ENCODE measurements at regions not wholly inside any gene's neighbourhood (a gene's known extent, or its start where the extent isn't known, plus 50 kb on each side); places are given as distances from the start of the nearest gene placed in this dataset.

DNA sequence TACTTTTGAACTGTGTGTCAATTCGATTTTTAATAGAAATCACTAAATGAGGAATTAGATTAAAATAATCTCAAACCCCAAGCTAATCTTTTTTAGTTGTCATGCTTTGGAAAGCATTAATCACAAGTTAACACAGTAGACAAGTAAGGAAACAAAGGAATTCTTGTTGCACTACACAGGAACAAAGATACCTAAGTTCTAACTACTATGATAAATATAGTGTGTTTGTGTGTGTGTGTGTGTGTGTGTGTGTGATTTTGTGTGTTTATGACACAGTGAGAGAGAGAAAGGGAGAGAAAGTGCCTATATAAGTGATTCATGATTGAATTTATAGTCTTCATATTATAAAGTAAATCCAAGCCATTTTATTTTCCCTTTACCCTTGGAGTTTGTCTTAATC is 931.4 kb downstream of the PCDH7 start:
- peaks cover 0 to 9% (median 0%) of the 10 kb centered on the region in 11 donors for H3K9me3 ChIP-seq
- no peaks in the 10 kb centered on the region for H3K4me1 ChIP-seq
- no peak overlapping the region for H3K4me3 ChIP-seq
- ATAC-seq (no peak), DNase-seq (no peak)
- H3K36me3 ChIP-seq = no peaks in the 10 kb centered on the region
- TF ChIP-seq, protein P1, sequence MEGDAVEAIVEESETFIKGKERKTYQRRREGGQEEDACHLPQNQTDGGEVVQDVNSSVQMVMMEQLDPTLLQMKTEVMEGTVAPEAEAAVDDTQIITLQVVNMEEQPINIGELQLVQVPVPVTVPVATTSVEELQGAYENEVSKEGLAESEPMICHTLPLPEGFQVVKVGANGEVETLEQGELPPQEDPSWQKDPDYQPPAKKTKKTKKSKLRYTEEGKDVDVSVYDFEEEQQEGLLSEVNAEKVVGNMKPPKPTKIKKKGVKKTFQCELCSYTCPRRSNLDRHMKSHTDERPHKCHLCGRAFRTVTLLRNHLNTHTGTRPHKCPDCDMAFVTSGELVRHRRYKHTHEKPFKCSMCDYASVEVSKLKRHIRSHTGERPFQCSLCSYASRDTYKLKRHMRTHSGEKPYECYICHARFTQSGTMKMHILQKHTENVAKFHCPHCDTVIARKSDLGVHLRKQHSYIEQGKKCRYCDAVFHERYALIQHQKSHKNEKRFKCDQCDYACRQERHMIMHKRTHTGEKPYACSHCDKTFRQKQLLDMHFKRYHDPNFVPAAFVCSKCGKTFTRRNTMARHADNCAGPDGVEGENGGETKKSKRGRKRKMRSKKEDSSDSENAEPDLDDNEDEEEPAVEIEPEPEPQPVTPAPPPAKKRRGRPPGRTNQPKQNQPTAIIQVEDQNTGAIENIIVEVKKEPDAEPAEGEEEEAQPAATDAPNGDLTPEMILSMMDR (IDR thresholded peaks at IDR 0.05) = no peak
- no peak overlapping the region for H3K27ac ChIP-seq
- WGBS, 2 donors = 51 to 57% methylated on average over 1 of the region's 1 CpG
- H3K27me3 ChIP-seq = no peaks in the 10 kb centered on the region
- intact Hi-C loops (cut with DNase I) = no loop called here

DNA sequence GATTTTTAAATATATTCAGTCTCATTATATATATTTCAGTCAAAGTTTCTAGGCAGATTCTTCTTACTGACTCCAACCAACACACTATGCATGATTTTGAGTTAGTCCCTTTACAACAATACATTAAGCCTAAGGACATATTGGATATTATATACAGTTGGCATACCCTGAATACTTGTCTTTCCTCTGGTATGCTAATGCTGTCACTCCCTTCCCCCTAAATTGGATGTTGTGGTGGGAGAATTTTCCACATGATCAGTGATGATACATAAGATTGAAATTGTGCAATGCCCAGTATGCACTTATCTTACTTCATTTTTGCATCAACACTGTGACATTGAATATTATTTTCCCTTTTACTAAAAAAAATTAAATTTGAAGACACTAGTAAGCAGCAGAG is 935.2 kb downstream of the PCDH7 start:
- ATAC-seq (no peak), DNase-seq (no peak)
- no peaks in the 10 kb centered on the region for H3K27me3 ChIP-seq
- H3K4me3 ChIP-seq = no peak overlapping the region
- no peaks in the 10 kb centered on the region for H3K4me1 ChIP-seq
- TF ChIP-seq, protein P1 (IDR thresholded peaks at IDR 0.05) = no peak
- H3K27ac ChIP-seq = no peak overlapping the region
- intact Hi-C loops (cut with DNase I) = no loop called here
- H3K36me3 ChIP-seq = no peaks in the 10 kb centered on the region
- H3K9me3 ChIP-seq = peaks cover 0 to 9% (median 0%) of the 10 kb centered on the region in 11 donors

DNA sequence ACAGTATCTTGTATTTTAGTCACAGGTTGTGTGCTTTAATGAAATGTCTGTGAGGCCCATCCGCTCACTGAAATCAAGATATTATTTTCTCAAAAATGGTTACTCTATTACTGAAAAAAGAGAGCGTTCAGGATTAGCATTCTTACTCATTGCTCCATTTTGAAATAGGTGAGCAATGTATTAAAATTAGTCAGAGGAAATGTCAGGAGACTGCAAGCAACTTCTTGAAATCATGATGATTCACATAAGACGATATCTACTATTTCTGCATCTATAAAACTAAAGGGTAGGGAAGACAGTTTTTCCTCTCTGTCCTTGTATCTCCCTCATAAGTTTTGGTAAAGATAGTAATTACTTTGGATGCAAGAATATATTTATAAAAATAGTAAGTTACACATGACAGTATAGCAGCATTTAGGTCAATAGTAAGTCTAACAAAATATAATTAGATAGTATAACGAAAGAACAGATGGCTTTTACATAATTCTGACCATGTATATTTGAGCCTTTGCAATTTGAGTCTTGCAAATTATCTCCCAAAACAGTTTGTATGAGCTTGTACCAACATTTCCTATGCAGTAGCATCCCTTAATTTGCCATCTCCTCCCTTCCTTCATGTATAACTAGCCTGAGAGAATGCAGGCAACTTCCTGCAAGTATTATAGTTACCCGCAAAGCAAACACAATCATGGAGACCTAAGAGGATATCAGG is 937.8 kb downstream of the PCDH7 start:
- Histone ChIP-seq H3K36me3 (no peaks in the 10 kb centered on the region), H3K27me3 (no peaks in the 10 kb centered on the region), H3K4me1 (no peaks in the 10 kb centered on the region), H3K9me3 (peaks cover 0 to 6% (median 0%) of the 10 kb centered on the region in 11 donors), H3K4me3 (no peak overlapping the region), H3K27ac (no peak overlapping the region)
- 84 to 85% methylated on average over 5 of the region's 5 CpGs for WGBS, 2 donors
- ATAC-seq = no peak
- TF ChIP-seq, protein P1 (IDR thresholded peaks at IDR 0.05) = no peak
- intact Hi-C loops (cut with DNase I) = no loop called here
- DNase-seq = no peak

DNA sequence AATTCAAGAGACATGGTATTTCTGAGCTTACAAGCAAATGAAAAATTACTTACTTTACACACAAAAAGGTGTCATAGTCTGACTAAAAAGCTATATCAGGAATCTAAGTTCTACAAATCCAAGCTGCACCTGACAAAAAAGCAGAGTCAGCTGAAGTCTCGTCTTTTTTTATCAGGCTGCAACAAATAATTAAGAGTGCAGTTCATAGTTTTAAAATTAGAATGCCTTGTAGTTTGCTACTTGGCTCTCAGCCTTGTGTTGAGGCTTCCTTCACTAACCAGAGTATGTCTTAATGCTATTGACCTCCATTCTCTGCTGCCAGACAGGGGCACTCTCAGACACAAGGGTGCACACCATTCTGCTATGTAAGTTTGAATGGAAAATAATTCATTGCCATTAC is 940.7 kb downstream of the PCDH7 start:
- Histone ChIP-seq H3K4me3 (no peak overlapping the region), H3K9me3 (no peaks in the 10 kb centered on the region), H3K27me3 (no peaks in the 10 kb centered on the region), H3K4me1 (no peaks in the 10 kb centered on the region), H3K36me3 (no peaks in the 10 kb centered on the region), H3K27ac (no peak overlapping the region)
- TF ChIP-seq, protein P1 (IDR thresholded peaks at IDR 0.05) = no peak
- ATAC-seq (no peak), DNase-seq (no peak)
- intact Hi-C loops (cut with DNase I) = no loop called here
- 9 to 23% methylated on average over 1 of the region's 1 CpG for WGBS, 2 donors
